ENCODE measurements at regions not wholly inside any gene's neighbourhood (a gene's known extent, or its start where the extent isn't known, plus 50 kb on each side); places are given as distances from the start of the nearest gene placed in this dataset.

DNA sequence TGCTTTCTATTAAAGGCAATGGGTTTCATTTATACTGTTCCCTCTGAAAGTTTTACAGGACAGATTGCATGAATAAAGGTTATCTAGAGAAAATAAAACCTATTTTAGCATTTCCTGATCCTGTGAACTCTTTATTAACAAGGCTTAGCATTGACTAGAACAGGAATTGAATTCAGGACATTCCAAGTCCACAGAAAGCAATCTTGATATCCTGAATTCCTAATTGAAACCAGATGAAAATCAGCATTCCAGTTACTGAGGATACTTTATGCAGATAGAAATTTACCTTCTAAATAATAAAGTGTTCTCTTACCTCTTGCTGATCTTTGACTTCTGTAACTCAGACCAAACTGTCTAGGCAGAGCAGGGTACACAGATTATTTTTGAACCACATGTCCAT, 151.4 kb downstream of the ZNF518B start:
- no peak for TF ChIP-seq ZNF788 (CRISPR knock-in tag; IDR thresholded peaks at IDR 0.05; ENCODE audit: borderline replicate concordance)
- no peak for TF ChIP-seq MED8 (CRISPR knock-in tag; IDR thresholded peaks at IDR 0.05; ENCODE audit: insufficient replicate concordance)
- TF ChIP-seq, protein P1, sequence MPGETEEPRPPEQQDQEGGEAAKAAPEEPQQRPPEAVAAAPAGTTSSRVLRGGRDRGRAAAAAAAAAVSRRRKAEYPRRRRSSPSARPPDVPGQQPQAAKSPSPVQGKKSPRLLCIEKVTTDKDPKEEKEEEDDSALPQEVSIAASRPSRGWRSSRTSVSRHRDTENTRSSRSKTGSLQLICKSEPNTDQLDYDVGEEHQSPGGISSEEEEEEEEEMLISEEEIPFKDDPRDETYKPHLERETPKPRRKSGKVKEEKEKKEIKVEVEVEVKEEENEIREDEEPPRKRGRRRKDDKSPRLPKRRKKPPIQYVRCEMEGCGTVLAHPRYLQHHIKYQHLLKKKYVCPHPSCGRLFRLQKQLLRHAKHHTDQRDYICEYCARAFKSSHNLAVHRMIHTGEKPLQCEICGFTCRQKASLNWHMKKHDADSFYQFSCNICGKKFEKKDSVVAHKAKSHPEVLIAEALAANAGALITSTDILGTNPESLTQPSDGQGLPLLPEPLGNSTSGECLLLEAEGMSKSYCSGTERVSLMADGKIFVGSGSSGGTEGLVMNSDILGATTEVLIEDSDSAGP (CRISPR knock-in tag; IDR thresholded peaks at IDR 0.05; ENCODE audit: borderline replicate concordance) = no peak
- TF ChIP-seq, protein P2, sequence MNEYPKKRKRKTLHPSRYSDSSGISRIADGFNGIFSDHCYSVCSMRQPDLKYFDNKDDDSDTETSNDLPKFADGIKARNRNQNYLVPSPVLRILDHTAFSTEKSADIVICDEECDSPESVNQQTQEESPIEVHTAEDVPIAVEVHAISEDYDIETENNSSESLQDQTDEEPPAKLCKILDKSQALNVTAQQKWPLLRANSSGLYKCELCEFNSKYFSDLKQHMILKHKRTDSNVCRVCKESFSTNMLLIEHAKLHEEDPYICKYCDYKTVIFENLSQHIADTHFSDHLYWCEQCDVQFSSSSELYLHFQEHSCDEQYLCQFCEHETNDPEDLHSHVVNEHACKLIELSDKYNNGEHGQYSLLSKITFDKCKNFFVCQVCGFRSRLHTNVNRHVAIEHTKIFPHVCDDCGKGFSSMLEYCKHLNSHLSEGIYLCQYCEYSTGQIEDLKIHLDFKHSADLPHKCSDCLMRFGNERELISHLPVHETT (CRISPR knock-in tag; conservative IDR thresholded peaks at IDR 0.05) = no peak
- no peak for TF ChIP-seq NFYB (CRISPR knock-in tag; IDR thresholded peaks at IDR 0.05)
- TF ChIP-seq, protein P3, sequence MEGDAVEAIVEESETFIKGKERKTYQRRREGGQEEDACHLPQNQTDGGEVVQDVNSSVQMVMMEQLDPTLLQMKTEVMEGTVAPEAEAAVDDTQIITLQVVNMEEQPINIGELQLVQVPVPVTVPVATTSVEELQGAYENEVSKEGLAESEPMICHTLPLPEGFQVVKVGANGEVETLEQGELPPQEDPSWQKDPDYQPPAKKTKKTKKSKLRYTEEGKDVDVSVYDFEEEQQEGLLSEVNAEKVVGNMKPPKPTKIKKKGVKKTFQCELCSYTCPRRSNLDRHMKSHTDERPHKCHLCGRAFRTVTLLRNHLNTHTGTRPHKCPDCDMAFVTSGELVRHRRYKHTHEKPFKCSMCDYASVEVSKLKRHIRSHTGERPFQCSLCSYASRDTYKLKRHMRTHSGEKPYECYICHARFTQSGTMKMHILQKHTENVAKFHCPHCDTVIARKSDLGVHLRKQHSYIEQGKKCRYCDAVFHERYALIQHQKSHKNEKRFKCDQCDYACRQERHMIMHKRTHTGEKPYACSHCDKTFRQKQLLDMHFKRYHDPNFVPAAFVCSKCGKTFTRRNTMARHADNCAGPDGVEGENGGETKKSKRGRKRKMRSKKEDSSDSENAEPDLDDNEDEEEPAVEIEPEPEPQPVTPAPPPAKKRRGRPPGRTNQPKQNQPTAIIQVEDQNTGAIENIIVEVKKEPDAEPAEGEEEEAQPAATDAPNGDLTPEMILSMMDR (CRISPR knock-in tag; IDR thresholded peaks at IDR 0.05) = no peak
- TF ChIP-seq DNMT3B (CRISPR knock-in tag; conservative IDR thresholded peaks at IDR 0.05) = no peak
- TF ChIP-seq, protein P4, sequence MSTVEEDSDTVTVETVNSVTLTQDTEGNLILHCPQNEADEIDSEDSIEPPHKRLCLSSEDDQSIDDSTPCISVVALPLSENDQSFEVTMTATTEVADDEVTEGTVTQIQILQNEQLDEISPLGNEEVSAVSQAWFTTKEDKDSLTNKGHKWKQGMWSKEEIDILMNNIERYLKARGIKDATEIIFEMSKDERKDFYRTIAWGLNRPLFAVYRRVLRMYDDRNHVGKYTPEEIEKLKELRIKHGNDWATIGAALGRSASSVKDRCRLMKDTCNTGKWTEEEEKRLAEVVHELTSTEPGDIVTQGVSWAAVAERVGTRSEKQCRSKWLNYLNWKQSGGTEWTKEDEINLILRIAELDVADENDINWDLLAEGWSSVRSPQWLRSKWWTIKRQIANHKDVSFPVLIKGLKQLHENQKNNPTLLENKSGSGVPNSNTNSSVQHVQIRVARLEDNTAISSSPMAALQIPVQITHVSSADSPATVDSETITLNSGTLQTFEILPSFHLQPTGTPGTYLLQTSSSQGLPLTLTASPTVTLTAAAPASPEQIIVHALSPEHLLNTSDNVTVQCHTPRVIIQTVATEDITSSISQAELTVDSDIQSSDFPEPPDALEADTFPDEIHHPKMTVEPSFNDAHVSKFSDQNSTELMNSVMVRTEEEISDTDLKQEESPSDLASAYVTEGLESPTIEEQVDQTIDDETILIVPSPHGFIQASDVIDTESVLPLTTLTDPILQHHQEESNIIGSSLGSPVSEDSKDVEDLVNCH (CRISPR knock-in tag; IDR thresholded peaks at IDR 0.05) = no peak
- TF ChIP-seq MZF1 (CRISPR knock-in tag; IDR thresholded peaks at IDR 0.05; ENCODE audit: borderline replicate concordance) = no peak
- no peak for TF ChIP-seq ESRRA (CRISPR knock-in tag; IDR thresholded peaks at IDR 0.05; ENCODE audit: low read depth)
